Endothelial cell of umbilical vein (primary cell): ENCODE measurements at regions not wholly inside any gene's neighbourhood (a gene's known extent, or its start where the extent isn't known, plus 50 kb on each side); places are given as distances from the start of the nearest gene placed in this dataset.
A peak's percentile ranks its signal among the peaks of the same experiment; 100 is the strongest.

Source experiments
- JUN ChIP-seq: IDR thresholded peaks from 2 replicates; pipeline ENCODE4 v1.6.1; 2011; ENCODE audit warnings: borderline replicate concordance, low read depth; ENCODE audit not compliant: insufficient read length, insufficient read depth
- MYC ChIP-seq: IDR thresholded peaks from one replicate; pipeline ENCODE4 v1.6.1; 2011; ENCODE audit warnings: mild to moderate bottlenecking, low read depth, low read length
- POLR2A ChIP-seq: IDR thresholded peaks from 2 replicates; pipeline ENCODE4 v1.6.1; 2012; ENCODE audit warnings: low read depth, mild to moderate bottlenecking, control low read depth, low read length
- POLR2AphosphoS5 ChIP-seq: IDR thresholded peaks from 2 replicates; pipeline ENCODE4 v1.6.1; 2012; ENCODE audit warnings: low read depth, mild to moderate bottlenecking, control low read depth, low read length, moderate library complexity; ENCODE audit not compliant: insufficient read depth
- TF ChIP-seq, protein P1 (sequence below), 2 donors: IDR thresholded peaks; 1 replicate in 1 of 2; 2 replicates in 1 of 2; pipeline ENCODE4 v1.5.1; 2011; ENCODE audit warnings: low read length in 2 of 2, mild to moderate bottlenecking in 2 of 2, moderate library complexity in 2 of 2, control low read depth in 1 of 2, inconsistent platforms in 1 of 2, low read depth in 1 of 2; ENCODE audit not compliant: insufficient read depth in 1 of 2; ENCODE audit errors: extremely low read depth in 1 of 2

- TF ChIP-seq POLR2A, result no peak
- TF ChIP-seq, protein P1, sequence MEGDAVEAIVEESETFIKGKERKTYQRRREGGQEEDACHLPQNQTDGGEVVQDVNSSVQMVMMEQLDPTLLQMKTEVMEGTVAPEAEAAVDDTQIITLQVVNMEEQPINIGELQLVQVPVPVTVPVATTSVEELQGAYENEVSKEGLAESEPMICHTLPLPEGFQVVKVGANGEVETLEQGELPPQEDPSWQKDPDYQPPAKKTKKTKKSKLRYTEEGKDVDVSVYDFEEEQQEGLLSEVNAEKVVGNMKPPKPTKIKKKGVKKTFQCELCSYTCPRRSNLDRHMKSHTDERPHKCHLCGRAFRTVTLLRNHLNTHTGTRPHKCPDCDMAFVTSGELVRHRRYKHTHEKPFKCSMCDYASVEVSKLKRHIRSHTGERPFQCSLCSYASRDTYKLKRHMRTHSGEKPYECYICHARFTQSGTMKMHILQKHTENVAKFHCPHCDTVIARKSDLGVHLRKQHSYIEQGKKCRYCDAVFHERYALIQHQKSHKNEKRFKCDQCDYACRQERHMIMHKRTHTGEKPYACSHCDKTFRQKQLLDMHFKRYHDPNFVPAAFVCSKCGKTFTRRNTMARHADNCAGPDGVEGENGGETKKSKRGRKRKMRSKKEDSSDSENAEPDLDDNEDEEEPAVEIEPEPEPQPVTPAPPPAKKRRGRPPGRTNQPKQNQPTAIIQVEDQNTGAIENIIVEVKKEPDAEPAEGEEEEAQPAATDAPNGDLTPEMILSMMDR (IDR thresholded peaks at IDR 0.05; ENCODE audit: extremely low read depth in 1 of 2, insufficient read depth in 1 of 2, low read depth in 1 of 2, low read length in 2 of 2), result peak; percentile 13 to 17
- no peak for TF ChIP-seq JUN
- TF ChIP-seq MYC, result no peak
- TF ChIP-seq POLR2AphosphoS5, result no peak
These were observed 106.6 kb upstream of the BTN3A2 start for GRCh38 chr6:26258212-26258977.
